HG02588 (cell line): ENCODE measurements at regions not wholly inside any gene's neighbourhood (a gene's known extent, or its start where the extent isn't known, plus 50 kb on each side); places are given as distances from the start of the nearest gene placed in this dataset.
"Not testable (repeated sequence)": the region's sequence is repeated elsewhere in the genome, so short reads cannot be mapped to it uniquely, and the experiment has no call there.

Experiments used
- ATAC-seq: cut with Tn5 transposase; IDR thresholded peaks from one replicate; pipeline ENCODE4 v1.9.1; 2021; ENCODE audit warnings: mild to moderate bottlenecking, moderate library complexity; ENCODE audit not compliant: unreplicated experiment

DNA sequence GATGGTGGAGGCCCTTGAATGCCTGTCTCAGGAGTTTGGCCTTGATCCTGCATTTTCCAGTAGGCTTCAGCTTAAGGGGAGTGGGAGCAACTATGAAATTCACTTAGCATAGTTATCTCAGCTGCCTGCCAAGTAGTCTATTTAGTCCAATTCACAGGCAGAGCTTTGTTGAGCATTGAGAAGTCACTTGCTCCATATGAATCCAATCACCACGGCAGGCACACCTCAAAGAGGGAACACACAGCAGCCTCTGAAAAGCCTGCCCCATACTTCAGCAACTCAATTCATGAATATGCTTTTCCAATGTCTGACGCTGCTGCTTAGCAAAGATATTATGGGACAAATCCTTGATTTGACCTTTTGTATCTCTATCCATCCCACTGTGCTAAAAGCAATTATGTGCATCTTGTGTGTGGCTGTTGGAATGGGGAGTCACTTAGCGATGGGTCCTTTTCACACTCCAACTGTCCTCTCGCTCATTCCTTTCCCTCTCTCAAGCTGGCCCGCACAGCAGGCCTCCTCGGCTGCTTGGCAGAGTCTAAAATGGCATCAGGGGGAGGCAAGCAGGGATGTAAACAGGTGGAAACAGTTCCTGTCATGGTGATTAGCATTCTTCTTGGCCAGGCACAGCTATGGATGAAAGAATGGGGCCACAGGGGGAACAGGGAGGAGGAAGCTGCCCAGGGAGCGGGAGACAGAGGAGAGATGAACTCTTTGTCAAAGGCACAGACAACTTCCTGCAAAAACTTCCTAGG, 56.0 kb upstream of the LRPPRC start:
- no peak for ATAC-seq

DNA sequence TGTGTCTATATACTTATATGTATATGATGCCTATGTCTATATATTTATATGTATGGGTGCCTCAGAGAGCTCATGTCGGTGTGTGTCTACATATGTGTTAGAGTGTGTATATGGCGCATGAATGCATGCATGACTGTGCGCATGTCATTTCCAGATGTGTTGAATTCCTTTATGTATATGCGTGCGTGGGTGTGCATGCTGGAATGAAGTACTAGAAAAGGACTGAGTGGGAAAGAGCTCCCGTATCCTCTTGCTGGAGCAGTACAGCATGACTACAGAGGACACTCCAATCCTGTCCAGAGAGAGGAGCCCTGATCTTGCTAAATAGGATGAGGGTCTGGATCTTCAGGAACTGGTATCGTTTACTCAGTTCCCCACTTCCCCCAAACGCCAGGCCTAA, 56.8 kb upstream of the LRPPRC start:
- no peak for ATAC-seq

DNA sequence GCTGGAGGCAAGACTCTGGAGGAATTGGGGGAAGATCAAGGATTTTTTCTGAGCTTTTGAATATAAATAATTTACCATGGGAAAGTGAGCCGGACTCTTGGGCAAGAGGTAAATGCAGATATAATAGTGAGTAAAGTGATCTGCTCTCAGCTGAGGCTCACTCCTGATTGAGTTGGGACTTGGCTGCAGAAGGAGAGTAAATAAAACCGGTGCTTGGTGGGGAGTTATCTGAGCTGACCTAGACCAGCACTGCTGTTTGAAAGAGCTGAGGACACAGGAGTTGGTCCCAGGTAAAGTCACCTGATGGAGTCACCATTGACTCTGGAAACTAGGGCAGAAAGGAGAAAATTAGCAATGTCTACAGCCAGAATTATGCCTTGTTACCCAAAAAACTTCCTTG, 57.3 kb upstream of the LRPPRC start:
- no peak for ATAC-seq

DNA sequence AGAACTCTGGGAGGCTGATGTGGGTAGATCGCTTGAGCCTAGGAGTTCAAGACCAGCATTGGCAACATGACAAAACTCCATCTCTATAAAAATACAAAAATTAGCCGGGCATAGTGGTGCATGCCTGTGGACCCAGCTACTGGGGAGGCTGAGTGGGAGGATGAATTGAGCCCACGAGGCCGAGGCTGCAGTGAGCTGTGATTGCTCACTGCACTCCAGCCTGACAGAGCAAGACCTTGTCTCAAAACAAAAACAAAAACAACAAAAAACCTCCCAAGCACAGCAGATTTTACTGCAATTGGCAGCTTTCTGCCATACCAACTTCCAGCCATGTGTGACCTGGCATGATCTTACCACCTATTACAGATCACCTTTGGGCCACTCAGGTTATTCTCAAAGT, 57.7 kb upstream of the LRPPRC start:
- no peak for ATAC-seq

DNA sequence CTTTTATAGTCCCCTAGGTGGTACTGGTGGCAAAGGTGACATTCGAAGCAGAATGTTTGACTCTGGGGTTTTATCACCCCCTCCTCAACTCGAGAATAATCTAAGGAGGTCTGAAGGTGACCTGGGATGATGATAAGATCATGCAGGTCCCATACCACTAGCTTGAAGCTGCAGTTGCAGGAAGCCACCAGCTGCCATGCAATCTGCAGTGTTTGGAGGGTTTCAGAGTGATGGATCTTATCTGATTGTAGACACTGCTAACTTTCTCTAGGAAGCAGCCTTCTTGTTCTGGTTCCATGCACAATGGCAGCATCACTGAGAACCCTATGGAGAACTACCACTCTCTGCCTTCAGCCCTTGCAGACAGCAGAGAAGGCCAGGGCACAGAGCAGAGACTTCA, 59.4 kb upstream of the LRPPRC start:
- ATAC-seq, result no peak

DNA sequence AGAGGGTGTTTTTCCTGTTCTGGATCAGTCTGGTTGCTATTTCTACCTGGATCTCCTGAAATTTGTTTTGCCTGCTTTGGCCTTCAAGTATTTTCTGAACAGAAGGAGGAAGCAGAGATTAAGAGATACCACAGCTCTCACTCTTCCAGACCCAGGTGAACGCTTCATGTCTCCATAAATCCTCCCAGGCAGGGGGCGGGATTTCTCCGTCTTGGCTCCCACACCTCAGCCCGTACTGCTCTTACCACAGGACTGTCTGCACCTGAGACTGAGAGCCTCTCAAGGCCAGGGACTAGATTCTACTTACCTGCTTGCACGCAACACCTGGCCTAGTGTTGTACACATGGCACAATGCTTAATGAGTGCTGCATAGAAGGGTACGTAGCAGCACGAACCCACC, 59.9 kb upstream of the LRPPRC start:
- ATAC-seq, result no peak

DNA sequence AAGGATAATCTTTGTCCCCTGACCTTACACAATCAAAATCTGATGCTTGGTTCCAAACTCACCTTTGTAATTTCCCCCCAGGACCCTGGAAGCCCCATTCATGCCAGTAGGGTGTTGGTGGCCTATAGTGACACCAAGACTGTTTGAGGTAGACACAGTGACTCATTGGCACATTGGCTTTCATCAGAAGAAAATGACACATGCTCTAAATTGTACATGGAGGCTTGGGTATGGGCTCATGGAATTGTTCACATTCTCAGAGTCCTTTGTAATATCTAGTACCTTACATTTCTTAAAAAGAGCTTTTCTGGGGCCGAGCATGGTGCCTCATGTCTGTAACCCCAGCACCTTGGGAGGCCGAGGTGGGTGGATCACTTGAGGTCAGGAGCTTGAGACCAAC, 61.2 kb upstream of the LRPPRC start:
- no peak for ATAC-seq

DNA sequence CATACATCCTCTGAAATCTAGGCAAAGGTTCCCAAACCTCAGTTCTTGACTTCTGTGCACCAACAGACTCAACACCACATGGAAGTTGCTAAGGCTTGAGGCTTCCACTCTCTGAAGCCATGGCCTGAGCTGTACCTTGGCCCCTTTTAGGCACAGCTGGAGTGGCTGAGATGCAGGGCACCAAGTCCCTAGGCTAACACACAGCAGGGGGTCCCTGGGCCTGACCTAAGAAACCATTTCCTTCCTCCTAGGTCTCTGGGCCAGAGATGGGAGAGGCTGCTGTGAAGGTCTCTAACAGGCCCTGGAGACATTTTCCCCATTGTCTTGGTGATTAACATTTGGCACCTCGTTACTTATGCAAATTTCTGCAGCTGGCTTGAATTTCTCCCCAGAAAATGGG, 64.5 kb upstream of the LRPPRC start:
- ATAC-seq, result not testable (repeated sequence)

DNA sequence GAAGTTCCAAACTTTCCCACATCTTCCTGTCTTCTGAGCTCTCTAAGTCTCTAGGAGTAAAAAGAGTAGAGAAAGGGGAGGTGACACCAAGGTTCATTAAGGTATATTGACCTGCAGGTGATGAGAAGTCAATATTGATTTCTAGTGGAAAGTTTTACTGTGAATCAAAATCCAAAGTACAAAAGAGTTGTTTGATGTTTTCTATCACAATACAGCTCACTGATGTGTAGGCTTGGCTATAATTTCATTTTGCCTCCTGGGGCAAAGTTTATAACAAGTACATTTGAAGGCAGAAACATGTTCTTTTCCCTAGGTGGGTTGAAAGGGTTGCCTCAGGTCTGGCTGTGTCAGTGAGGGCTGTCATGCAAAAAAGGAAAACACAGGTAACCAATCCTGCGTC, 65.2 kb upstream of the LRPPRC start:
- no peak for ATAC-seq

DNA sequence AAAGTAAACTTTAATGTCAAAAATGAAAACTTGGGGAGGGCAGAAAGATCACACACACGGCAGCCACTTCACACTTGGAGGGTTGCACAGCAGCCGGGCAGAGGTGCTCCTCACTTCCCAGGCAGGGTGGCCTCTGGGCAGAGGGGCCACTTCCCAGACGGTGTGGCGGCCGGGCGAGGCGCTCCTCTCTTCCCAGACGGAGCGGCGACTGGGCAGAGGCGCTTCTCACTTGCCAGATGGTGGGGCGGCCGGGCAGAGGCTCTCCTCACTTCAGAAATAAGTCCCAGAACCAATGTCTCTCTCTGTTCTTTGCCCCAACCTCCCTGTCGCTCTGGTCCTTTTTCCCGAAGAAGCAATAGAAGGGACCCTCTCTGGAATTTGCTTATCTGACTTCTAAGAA, 65.7 kb upstream of the LRPPRC start:
- no peak for ATAC-seq

DNA sequence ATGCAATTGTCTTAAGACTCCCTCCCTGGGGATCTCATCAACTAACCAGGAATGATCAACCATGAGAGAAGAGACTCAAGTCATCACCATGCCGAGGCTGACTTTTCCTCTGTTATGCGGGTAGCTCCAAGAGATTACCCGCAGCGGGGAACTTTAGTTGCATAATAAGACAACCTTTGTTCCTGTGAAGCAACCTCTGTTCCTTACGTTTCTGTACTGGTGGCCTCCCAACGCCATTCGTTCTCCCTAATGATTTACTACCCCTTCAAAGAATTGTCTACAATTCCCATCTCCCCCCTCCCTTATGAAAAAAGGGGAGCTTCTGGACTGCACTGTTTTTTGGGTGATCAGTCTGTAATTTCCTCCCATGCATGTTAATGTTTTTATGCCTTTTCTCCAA, 66.1 kb upstream of the LRPPRC start:
- ATAC-seq, result no peak

DNA sequence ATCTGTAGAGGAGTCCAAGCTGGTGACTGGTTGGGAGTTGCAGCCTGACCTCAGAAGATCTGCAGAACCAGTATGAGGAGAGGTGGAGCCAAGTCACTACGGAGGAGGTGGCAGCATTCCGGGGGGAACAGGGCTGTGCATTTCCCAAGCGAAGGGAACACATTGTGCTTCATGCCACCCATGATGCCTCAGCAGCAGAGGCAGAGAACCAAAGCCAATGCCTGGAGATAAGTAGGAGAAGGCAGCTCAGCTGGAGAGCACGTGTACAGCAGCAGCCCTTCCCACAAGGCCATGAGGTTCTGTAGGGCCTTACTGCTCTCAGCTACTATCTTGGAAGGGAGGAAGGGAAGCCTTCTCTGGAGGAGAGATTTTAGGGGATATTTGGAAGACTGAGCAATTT, 67.2 kb upstream of the LRPPRC start:
- no peak for ATAC-seq

DNA sequence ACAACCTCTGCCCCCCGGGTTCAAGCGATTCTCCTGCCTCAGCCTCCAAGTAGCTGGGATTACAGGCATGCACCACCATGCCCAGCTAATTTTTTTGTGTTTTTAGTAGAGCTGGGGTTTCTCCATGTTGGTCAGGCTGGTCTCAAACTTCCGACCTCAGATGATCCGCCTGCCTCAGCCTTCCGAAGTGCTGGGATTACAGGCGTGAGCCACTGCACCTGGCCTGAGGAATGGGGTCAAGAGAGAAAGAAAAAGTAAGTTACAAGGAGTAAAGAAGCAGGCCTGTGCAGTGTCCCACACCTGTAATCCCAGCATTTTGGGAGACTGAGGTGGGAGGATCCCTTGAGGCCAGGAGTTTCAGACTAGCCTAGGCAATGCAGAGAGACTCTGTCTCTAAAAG, 68.5 kb upstream of the LRPPRC start:
- not testable (repeated sequence) for ATAC-seq

DNA sequence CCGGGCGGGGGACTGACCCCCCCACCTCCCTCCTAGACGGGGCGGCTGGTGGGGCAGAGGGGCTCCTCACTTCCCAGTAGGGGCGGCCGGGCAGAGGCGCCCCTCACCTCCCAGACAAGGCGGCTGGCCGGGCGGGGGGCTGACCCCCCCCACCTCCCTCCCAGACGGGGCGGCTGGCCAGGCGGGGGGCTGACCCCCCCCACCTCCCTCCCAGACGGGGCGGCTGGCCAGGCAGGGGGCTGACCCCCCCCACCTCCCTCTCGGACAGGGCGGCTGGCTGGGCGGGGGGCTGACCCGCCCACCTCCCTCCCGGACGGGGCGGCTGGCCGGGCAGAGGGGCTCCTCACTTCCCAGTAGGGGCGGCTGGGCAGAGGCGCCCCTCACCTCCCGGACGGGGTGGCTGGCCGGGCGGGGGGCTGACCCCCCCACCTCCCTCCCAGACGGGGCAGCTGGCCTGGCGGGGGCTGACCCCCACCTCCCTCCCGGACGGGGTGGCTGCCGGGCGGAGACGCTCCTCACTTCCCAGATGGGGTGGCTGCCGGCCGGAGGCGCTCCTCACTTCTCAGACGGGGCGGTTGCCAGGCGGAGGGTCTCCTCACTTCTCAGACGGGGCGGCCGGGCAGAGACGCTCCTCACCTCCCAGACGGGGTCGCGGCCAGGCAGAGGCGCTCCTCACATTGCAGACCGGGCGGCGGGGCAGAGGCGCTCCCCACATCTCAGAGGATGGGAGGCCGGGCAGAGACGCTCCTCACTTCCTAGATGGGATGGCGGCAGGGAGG, 71.4 kb upstream of the LRPPRC start:
- ATAC-seq, result not testable (repeated sequence)

DNA sequence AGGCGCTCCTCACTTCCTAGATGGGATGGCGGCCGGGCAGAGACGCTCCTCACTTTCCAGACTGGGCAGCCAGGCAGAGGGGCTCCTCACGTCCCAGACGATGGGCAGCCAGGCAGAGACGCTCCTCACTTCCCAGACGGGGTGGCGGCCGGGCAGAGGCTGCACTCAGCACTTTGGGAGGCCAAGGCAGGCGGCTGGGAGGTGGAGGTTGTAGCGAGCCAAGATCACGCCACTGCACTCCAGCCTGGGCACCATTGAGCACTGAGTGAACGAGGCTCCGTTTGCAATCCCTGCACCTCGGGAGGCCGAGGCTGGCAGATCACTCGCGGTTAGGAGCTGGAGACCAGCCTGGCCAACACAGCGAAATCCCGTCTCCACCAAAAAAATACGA, 72.0 kb upstream of the LRPPRC start:
- ATAC-seq, result not testable (repeated sequence)

DNA sequence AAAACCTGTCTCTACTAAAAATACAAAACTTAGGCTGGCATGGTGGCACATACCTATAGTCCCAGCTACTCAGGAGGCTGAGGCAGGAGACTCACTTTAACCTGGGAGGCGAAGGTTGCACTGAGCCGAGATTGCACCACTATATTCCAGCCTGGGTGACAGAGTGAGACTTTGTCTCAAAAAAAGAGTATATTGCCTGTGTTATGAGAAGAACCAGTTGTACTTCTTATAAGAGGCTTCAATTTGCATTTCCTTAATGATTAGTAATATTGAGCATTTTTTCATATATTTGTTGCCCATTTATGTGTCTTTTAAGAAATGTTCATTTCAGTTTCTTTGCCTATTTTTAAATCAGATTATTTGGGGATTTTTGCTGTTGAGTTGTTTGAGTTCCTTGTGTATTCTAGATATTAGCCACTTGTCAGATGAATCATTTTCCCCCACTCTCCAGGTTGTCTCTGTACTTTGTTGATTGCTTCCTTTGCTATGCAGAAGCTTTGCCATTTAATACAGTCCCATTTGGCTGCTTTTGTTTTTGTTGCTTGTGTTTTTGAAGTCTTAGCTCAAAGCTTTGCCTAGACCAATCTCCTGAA, 75.8 kb upstream of the LRPPRC start:
- ATAC-seq, result no peak

DNA sequence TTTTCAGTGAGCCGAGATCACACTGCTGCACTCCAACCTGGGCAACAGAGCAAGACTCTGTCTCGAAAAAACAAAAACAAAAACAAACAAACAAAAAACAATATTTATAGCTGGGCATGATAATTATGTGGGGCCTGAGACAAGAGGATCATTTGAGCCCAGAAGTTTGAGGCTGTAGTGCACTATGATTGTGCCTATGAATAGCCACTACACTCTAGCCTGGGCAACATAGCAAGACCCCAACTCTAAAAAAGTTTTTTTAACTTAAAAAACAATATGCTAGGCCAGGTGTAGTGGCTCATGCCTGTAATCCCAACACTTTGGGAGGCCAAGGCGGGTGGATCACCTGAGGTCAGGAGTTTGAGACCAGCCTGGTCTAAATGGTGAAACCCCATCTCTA, 77.9 kb upstream of the LRPPRC start:
- not testable (repeated sequence) for ATAC-seq

DNA sequence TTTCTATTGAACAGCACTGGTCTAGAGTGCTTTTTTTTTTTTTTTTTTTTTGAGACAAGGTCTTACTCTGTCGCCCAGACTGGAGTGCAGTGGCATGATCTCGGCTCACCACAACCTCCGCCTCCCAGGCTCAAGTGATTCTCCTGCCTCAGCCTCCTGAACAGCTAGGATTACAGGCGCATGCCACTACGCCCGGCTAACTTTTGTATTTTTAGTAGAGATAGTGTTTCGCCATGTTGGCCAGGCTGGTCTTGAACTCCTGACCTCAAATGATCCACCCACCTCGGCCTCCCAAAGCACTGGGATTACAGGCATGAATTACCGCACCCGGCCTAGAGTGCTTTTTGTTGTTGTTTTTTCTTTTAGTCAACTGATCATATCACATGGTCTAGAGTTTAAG, 79.0 kb upstream of the LRPPRC start:
- ATAC-seq, result not testable (repeated sequence)

DNA sequence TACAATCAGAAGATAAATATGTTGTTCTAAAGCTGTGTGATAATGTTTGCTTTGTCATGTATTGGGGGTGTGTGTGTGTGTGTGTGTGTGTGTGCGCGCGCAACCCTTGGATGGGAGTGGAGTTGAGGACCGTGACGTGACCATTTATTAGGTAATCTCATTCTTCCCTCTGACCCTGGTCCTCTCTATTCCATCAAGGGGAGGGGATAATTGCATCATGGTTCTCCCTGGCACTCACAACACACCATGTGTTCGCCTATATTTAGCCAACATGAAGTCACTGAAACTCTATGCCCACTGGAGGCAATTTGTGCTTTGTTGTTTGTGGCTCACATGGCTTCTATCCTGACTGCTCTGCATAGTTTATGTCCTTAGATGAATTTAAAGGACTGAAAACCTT, 79.8 kb upstream of the LRPPRC start:
- no peak for ATAC-seq

DNA sequence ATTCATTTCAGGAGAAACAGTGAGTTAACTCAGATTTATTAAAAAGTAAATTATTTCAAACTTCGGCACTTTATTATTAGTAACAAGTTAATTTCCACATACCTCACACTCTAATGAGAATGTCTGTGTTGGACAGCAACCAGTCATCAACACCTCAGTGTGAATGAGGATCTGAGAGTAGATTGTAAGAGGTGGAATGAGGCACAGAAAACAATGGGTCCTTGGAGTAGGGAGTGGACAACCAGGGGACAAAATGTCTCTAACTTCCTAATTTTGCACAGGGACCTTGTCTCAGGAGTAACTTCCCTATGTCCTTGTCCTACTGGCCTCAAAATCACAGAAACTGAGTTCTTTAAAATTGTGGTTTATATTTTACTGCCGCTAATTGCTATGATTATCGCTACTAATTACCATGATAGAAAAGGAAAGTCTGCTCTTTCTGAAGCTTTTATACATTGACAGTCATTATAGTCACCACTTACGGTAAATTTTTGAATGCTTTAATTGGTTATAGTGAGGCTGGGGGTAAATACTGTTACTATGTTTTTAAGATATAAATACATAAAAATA, 82.2 kb upstream of the LRPPRC start:
- ATAC-seq, result no peak

DNA sequence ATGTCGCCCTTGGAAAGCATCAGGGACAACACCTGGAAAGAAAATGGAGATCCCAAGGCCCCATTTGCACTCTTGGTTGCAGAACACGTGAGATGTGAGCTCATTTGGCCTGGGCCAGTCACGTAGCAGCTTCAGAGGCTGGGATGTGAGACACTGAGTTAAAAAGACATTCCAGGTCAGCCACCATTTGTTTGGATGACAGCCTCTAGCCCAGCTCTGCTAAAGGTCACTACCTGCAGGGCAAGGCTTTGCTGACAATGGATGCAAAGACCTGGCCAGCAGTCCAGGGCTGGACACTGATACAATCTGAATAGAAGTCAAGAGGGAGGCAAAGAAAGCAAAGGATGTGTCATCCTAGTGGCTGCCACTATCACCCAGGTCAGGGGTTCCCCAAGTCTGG, 83.9 kb upstream of the LRPPRC start:
- ATAC-seq, result no peak

DNA sequence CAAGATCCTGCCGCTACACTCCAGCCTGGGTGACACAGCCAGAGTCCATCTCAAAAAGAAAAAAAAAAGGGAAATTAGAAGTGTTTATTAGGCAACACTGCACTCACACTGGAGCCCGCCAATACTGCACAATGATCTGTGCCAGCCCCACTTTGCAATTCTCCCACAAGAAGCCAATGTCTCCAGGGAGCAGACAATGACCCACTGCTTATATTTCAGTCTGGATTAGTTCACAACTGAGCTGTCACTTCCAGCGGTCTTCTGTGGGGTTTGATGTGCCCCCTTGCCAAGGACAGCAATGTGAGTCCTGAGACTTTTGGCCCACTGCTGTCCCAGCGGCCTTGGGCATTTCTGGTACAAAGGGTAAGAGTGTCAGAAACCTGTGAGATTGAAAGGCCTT, 85.6 kb upstream of the PPM1B start:
- ATAC-seq, result no peak
